GM21360 (cell line): ENCODE measurements at regions not wholly inside any gene's neighbourhood (a gene's known extent, or its start where the extent isn't known, plus 50 kb on each side); places are given as distances from the start of the nearest gene placed in this dataset.

Experiments
- ATAC-seq: cut with Tn5 transposase; IDR thresholded peaks from one replicate; pipeline ENCODE4 v1.9.1; 2021; ENCODE audit warnings: mild to moderate bottlenecking, moderate library complexity; ENCODE audit not compliant: unreplicated experiment

- no peak for ATAC-seq
Observed at GRCh38 chr17:77409282-77410161, 268.8 kb downstream of the SEC14L1 start.

GRCh38 chr17:77410470-77410869 lies 269.7 kb downstream of the SEC14L1 start:
- ATAC-seq, result no peak

DNA sequence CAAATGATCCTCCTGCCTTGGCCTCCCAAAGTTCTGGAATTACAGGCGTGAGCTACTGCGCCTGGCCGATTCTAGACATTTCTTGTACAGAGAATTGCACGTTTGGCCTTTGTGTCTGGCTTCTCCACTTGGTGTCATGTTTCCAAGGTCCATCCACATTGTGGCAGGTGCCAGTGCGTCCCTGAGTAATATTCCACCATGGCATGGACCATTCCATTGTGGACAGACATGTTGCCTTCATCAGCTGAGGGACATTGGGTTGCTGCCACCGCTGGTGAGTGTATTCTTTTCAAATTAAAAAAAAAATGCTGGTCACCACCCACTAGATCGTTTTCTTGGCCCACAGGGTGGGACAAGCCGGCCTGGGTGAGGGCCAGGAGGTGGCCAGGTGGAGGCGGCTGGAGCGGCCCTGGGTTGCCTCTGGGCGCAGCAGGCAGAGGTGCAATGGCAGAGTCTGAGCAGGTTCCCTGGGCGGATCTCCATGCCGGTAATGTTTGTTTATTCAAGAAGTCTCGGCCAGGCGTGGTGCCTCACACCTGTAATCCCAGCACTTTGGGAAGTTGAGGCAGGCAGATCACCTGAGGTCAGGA lies 274.1 kb downstream of the SEC14L1 start:
- ATAC-seq, result no peak

DNA sequence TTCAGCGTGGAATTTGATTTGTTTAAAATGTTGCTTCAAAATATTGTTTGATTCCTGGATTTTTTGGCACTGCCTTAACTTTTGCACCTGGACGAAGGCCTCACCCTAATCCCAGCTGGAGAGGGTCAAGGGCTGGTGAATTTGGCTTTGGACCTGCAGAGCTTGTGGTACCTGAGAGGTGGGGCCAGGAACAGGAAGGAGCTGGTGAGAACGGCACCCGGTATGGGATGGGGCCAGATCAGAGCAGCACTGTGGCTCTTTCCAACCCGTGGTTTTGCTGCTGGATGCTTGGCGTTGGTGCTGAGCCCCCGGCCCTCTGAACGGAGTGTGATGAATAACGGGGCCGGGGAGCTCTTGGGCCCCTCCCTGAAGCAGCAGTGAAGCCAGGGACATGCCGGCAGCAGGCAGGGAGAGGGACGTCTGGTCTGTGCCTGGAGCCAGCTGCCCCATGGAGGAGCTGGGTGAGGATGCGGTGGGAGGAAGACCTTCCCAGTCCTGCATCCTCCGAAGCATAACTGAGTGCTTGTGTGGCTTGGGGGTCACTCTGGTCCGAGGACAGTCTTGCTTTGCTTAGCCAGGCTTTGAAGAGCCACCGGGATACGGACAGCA lies 275.4 kb downstream of the SEC14L1 start:
- no peak for ATAC-seq

DNA sequence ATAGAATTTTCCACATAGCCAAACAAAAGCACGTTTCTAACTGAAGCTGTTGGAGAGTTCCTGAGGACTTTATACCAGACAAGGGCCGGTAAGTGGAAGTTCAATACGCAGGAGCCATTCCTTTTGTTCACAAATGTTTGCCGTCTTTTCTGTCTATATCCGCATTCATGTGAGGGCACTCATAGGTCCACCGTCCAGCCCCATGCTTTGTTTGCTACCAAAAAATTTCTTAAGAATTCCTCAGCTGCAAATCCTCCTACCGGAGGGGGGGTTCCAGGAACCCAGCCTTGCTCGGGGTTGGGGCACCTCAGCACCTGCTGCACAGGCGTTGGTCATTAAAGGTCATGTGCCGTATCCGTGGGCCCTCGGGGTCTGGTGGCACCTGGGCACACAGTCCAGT lies 276.8 kb downstream of the SEC14L1 start:
- ATAC-seq, result no peak

- ATAC-seq, result no peak
Observed at GRCh38 chr17:77418609-77419008, 277.8 kb downstream of the SEC14L1 start.

DNA sequence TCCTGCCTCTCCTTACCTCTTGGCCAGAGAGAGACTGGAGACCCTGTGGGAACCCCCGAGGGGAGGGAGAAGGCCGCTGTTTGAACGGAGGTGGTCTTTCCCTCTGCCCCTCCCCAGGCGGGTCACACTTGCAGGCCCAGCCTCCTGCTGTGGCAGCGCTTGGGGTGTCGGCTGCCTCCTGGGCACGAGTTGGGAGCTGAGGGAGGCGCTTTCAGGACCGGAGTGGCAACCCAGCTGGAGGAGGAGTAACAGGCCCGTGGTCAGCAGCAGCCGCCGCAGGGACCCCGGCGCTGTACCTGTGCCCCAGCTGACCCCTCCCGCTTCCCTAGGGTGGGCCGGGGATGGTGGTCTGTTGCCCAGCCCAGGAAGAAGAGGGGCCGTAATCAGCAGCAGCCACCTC lies 278.3 kb downstream of the SEC14L1 start:
- no peak for ATAC-seq

- ATAC-seq, result no peak
Observed at GRCh38 chr17:77419547-77420094, 278.9 kb downstream of the SEC14L1 start.

DNA sequence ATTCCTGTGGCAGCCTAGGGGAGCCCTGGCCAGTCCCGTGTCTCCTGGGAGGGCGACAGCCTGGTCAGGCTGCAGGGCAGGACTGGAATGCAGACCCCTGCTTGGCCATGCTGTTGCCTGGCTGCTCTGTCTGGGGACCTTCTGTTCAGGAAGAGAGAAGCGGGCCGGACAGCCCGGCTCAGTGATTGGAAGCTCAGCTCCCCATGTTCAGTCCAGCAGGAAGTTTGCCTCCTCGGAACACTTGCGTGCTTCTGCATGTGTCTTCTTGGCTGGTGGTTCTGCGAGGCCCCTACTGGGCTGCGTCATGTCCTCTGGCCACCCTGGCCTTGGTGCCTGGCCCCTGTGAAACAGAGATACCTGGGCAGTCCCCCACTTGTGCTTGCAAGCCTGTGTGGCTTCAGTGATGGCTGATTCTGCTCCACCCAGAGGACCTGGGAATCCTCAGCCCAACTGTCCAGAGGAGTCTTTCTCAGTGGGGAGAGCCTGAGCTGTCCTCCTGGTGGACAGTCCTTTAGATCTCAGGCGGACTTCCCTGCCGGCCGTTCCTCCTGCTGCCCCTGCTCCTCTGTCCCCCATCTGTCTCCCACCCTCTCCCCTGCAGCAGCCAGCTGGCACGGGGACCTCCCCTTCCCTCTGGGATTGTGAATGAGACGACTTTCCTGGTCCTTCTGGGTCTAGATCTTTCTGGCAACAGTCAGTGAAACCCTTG lies 279.5 kb downstream of the SEC14L1 start:
- no peak for ATAC-seq

DNA sequence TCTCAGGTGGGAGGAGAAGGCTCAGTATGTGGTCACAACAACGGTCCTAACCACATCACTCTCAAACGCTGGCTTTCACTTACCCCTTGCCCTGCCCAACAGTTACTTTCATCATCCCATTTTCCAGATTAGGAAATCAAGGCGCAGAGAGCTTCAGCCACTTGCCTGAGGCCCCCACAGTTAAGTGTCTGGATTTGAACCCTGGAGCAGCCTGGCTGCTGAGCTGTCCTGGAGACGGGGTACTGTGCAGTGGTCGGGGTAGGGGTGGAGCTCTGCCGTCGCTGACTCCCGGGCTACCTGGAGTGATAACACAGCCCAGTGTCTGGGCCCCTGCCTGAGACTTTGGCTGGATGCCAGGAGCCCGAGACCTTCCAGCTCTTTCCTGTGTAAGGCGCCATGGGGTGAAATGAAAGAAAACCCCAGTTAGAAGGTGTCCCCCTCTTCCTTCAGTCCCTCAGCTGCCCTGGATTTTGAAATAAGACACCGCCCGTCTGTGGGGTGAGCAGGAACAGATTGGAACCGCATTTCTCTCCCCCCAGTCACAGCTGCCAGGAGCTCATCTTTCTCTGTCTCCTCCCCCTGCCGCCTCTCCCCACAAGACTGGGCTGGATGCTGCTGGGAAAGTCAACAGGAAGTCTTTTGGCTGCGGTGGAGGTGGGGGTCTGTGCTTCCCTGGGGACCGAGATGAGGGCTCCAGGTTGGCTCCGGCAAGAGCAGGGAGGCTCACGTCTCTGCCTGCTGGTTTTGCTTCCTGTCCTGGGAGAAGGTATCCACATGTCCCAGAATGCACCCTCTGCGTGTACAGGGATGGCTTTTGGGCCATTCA lies 280.2 kb downstream of the SEC14L1 start:
- no peak for ATAC-seq

GRCh38 chr17:77421630-77421972 lies 280.8 kb downstream of the SEC14L1 start:
- ATAC-seq, result no peak

- ATAC-seq, result no peak
Observed at GRCh38 chr17:77422104-77422747, 281.5 kb downstream of the SEC14L1 start.

GRCh38 chr17:77422748-77423113 lies 282.0 kb downstream of the SEC14L1 start:
- no peak for ATAC-seq

DNA sequence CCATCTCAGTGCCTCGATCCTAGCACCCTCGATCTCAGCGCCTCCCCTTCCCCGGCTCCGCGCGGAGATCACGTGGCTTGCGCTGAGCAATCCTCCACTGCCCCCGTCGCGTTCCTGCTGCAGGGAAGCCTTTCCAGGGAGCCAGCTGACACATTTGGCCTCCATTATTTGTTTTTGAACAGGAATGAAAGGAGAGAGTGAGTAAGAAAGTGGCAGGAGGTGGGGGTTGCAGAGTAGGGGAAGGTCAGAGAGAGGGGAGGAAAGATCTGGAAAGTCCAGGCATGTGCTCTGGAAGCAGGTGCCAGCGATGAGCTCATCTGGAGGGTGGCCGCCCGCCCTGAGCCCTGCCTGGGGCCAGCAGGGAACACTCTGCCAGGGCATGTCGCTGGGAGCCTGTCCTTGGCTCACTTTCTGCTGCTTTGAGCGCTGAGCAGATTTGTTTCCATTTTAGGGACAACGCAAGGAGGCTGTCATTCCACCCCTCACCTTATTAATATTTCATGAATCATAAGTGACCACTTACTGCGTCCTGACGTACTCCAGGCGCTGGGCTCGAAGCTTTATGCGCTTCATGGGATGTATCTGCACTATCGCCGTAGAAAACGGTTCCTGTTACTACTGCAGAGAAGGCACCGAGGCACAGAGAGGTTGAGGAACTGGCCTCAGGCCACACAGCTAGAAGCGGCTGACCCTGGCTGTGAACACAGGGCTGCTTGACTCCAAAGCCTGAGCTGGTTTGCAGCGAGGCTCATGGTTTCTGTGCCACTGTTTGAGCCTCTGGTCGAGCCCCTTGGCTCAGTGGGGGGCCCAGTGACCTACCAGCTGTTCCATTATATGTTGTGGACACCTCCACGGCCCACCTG lies 283.1 kb downstream of the SEC14L1 start:
- ATAC-seq, result no peak

DNA sequence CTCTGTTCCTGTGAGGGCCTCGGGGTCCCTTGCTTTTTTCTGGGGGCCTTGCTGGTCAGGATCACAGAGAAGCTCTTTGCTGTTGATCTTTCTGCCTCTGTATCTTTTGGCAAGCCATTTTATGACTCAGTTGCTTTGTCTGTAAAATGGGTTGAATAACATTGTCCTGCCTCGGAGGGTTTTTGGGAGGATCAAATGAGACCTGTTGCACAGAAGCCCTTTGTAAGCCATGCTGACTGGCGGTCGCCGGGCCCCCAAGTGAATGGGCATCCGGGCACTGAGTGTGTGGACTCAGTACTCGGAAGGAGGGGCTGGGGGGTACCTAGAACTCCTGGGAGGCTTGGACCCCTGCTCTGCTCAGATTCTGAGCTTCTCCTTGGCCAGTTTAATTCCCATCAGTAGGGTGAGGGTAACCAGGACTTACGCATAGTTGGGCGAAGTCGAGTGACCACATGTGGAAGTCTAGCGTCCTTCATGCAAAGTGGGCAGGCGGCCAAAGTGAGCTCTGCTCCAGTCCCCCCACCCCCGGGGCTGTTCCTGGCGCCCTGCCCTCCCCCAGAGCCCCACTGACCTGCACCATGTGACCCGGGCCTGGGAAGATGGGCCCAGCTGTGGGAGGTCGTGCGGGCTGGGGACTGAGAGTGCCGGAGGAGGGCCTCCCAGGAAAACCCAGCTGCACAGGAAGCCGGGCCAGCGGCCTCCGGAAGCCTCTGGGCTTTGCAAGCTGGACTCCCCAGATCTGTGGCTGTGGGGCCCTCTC lies 284.0 kb downstream of the SEC14L1 start:
- ATAC-seq, result no peak

DNA sequence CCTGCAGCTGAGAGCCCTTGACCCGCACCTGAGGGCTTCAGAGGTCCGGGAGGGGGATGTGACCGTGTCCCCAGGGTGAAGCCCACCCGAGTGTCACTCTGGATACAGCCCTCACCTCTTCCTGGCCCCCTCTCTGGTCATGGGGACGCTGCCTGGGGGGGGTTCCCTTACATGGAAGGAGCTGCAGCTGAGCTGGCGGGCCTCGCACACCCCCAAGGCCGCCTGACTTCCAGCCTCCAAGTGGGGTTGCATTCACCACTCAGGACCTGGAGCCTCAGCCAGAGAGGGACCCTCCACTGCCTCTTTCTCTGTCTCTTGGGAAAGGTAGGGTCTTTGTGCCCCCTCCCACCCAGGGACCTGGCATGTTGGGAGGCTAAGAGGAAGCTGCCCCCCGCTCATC lies 284.6 kb downstream of the SEC14L1 start:
- ATAC-seq, result no peak

DNA sequence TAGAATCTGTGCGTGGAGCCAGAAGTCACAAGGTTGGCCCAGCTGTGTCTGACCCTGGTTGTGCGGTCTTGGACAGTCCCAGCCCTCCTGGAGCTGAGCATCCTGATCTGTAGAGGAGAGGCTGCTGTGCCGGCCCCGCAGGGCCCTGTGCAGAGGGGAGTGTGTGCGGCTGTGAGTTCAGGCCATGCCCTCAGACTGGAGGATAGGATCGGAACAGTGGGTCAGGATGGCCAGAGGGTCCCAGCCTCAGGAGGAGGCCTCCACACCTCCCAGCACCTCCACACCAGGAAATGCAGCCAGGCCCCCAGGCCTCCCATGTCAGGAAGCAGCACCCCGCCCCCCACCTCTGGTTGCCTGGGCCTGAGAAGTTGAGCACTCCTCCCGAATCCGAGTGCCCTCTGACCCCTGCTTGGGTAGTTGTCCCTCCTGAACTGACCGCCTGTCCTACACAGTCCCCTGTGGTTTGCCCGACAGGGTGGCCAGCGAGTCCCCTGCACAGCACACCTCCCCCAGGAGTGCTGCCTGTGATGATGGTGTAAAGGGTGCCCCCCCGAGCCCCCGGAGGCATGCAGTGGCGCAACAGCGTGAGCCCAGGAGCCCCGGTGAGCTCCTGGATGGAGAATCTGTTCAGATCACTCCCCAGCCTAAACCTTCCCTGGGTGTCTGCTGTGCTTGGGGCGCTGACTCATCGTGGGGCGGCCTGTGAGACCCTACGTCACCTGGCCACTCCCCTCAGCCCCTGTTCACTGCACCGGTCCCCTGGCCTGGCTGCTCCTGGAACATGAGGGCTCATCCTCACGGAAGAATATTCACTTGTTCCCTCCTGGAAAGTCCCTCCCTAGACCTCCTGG lies 285.2 kb downstream of the SEC14L1 start:
- ATAC-seq, result no peak
